ENCODE measurements at regions not wholly inside any gene's neighbourhood (a gene's known extent, or its start where the extent isn't known, plus 50 kb on each side); places are given as distances from the start of the nearest gene placed in this dataset.

GRCh38 chr15:96428742-96429141, 98.2 kb downstream of the NR2F2 start:
- ChIA-PET CTCF (interaction anchor here (1.1 kb wide), 1 partner anchor 29 kb away, joined by 3 read pairs; no protein-coding TSS in a partner anchor), POLR2A (no interaction called here)
- no peak for TF ChIP-seq TARDBP (IDR thresholded peaks at IDR 0.05)
- no peak for TF ChIP-seq L3MBTL2 (conservative IDR thresholded peaks at IDR 0.05)
- no peak for TF ChIP-seq LEF1 (IDR thresholded peaks at IDR 0.05; ENCODE audit: borderline replicate concordance)
- TF ChIP-seq, protein P1, sequence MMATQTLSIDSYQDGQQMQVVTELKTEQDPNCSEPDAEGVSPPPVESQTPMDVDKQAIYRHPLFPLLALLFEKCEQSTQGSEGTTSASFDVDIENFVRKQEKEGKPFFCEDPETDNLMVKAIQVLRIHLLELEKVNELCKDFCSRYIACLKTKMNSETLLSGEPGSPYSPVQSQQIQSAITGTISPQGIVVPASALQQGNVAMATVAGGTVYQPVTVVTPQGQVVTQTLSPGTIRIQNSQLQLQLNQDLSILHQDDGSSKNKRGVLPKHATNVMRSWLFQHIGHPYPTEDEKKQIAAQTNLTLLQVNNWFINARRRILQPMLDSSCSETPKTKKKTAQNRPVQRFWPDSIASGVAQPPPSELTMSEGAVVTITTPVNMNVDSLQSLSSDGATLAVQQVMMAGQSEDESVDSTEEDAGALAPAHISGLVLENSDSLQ (IDR thresholded peaks at IDR 0.05) = no peak
- TF ChIP-seq SUZ12 (IDR thresholded peaks at IDR 0.05) = no peak
- TF ChIP-seq HDGF (IDR thresholded peaks at IDR 0.05; ENCODE audit: borderline replicate concordance) = no peak
- no peak for TF ChIP-seq ELF4 (IDR thresholded peaks at IDR 0.05)
- no peak for TF ChIP-seq ARNT (IDR thresholded peaks at IDR 0.05)
- no peak for TF ChIP-seq NFRKB (IDR thresholded peaks at IDR 0.05)
- TF ChIP-seq SP1 (IDR thresholded peaks at IDR 0.05) = no peak
- no peak for TF ChIP-seq CTBP1 (IDR thresholded peaks at IDR 0.05; ENCODE audit: borderline replicate concordance)
- TF ChIP-seq FOXK2 (IDR thresholded peaks at IDR 0.05) = no peak
- no peak for TF ChIP-seq FOXM1 (IDR thresholded peaks at IDR 0.05; ENCODE audit: borderline replicate concordance)
- TF ChIP-seq FOXA1 (IDR thresholded peaks at IDR 0.05) = no peak
- no peak for TF ChIP-seq BHLHE40 (IDR thresholded peaks at IDR 0.05; ENCODE audit: borderline replicate concordance)
- TF ChIP-seq ZNF384 (IDR thresholded peaks at IDR 0.05) = no peak
- DNase-seq (ENCODE audit: extremely low spot score) = no peak

DNA sequence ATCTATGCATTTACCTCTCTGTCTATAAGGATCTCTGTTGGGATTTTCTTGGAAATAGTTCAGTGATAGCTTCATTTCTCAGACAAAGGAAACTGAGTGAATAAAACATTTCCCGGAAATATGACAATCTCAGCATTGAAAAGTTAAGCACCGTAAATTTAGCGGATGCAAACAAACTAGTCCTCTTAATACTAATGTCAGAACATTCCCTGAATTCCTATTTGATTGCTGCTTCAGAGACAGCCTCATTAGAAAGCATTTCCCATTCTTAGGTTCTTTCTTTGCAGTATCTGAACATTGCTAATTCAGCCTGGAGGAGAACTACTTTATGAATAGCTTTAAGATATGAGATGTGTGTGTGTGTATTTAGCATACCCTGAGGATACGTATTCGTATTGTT, 101.3 kb downstream of the NR2F2 start:
- ChIA-PET POLR2A (no interaction called here), CTCF (no interaction called here)
- no peak for TF ChIP-seq FOXM1 (IDR thresholded peaks at IDR 0.05; ENCODE audit: borderline replicate concordance)
- TF ChIP-seq FOXA1 (IDR thresholded peaks at IDR 0.05) = no peak
- no peak for TF ChIP-seq LEF1 (IDR thresholded peaks at IDR 0.05; ENCODE audit: borderline replicate concordance)
- no peak for TF ChIP-seq BHLHE40 (IDR thresholded peaks at IDR 0.05; ENCODE audit: borderline replicate concordance)
- TF ChIP-seq, protein P1 (IDR thresholded peaks at IDR 0.05) = no peak
- TF ChIP-seq CTBP1 (IDR thresholded peaks at IDR 0.05; ENCODE audit: borderline replicate concordance) = no peak
- no peak for TF ChIP-seq HDGF (IDR thresholded peaks at IDR 0.05; ENCODE audit: borderline replicate concordance)
- no peak for TF ChIP-seq ELF4 (IDR thresholded peaks at IDR 0.05)
- no peak for TF ChIP-seq NFRKB (IDR thresholded peaks at IDR 0.05)
- DNase-seq (ENCODE audit: extremely low spot score) = no peak

- no peak for DNase-seq (ENCODE audit: extremely low spot score)
- POLR2A ChIA-PET = no interaction called here
- TF ChIP-seq SP1 (IDR thresholded peaks at IDR 0.05) = no peak
- TF ChIP-seq SUZ12 (IDR thresholded peaks at IDR 0.05) = no peak
- TF ChIP-seq ARNT (IDR thresholded peaks at IDR 0.05) = no peak
- TF ChIP-seq, protein P1 (IDR thresholded peaks at IDR 0.05) = no peak
- TF ChIP-seq LEF1 (IDR thresholded peaks at IDR 0.05; ENCODE audit: borderline replicate concordance) = no peak
- TF ChIP-seq NFRKB (IDR thresholded peaks at IDR 0.05) = no peak
- TF ChIP-seq BHLHE40 (IDR thresholded peaks at IDR 0.05; ENCODE audit: borderline replicate concordance) = no peak
- TF ChIP-seq L3MBTL2 (conservative IDR thresholded peaks at IDR 0.05) = no peak
- TF ChIP-seq FOXK2 (IDR thresholded peaks at IDR 0.05) = no peak
- TF ChIP-seq HDGF (IDR thresholded peaks at IDR 0.05; ENCODE audit: borderline replicate concordance) = no peak
- CTCF ChIA-PET = no interaction called here
Observed at GRCh38 chr15:96435022-96435421, 104.5 kb downstream of the NR2F2 start.

DNA sequence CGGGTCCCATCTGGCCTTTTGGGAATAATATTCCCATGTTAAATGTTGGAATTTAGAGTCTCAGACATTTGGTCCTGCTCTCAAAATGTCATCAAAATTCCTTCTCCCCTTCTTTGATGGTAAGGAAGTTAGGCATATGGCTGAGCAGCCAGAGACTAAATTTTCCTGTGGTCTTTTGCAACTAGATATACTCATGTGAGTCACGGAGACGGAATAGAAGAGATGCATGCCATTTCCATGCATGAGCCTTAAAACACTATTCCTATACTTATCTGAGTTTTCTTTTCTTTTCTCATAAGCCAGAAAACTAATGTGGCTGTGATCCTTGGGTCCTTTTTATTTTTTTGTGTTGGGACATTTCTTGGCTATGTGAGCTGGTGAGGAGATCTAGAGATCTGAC, 105.3 kb downstream of the NR2F2 start:
- TF ChIP-seq ELF4 (IDR thresholded peaks at IDR 0.05) (no peak), CTBP1 (IDR thresholded peaks at IDR 0.05; ENCODE audit: borderline replicate concordance) (no peak), BHLHE40 (IDR thresholded peaks at IDR 0.05; ENCODE audit: borderline replicate concordance) (no peak), TARDBP (IDR thresholded peaks at IDR 0.05) (no peak), HDGF (IDR thresholded peaks at IDR 0.05; ENCODE audit: borderline replicate concordance) (no peak), ZNF384 (IDR thresholded peaks at IDR 0.05) (no peak), SP1 (IDR thresholded peaks at IDR 0.05) (no peak)
- ChIA-PET POLR2A (no interaction called here), CTCF (no interaction called here)

DNA sequence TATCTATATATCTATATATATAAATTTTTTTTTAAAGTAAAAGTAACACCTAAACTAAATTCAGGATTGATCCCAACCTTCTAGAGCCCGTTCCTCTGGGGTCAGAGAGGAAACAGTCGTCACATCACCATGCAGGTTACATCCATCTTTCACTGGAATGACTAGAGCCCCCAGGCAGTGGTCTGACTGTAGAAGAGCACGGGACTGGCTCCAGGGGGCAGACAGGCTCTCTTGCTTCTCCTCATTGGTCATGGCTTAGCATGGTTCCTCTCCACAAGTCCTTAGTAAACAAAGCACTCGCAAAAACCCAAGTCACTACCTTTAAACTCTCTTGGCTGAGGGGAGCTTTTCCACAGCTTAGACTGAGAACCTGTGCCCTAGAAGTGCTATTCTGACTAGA, 110.5 kb downstream of the NR2F2 start:
- no peak for DNase-seq (ENCODE audit: extremely low spot score)
- ChIA-PET CTCF (no interaction called here), POLR2A (no interaction called here)
- TF ChIP-seq ARNT (IDR thresholded peaks at IDR 0.05) = no peak
- TF ChIP-seq CTBP1 (IDR thresholded peaks at IDR 0.05; ENCODE audit: borderline replicate concordance) = no peak
- TF ChIP-seq NFRKB (IDR thresholded peaks at IDR 0.05) = no peak
- no peak for TF ChIP-seq FOXA1 (IDR thresholded peaks at IDR 0.05)

More for the DNA sequence above, 105.3 kb downstream of the NR2F2 start:
- DNase-seq (ENCODE audit: extremely low spot score) = no peak

DNA sequence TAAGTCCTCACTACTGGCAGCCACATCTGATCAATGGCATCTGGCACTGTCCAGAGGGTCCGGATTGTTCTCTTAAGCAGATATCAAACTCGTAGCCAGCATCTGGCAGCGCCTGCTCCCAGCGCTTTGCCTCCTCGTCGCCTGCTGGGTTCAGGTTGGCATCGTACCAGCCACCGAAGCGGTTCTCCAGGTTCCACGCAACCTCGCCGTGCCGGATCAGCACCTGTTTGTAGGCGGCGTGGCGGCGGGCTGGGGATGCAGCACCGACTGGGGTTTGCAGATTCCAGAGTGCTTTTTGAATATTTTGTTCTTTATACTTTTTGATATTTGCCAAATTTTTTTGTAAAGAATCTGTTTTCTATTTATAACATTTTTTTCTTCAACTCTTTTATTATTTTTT, 111.6 kb downstream of the NR2F2 start:
- ChIA-PET POLR2A (no interaction called here), CTCF (no interaction called here)
- no peak for TF ChIP-seq ARNT (IDR thresholded peaks at IDR 0.05)
- no peak for TF ChIP-seq HDGF (IDR thresholded peaks at IDR 0.05; ENCODE audit: borderline replicate concordance)
- TF ChIP-seq ELF4 (IDR thresholded peaks at IDR 0.05) = no peak
- TF ChIP-seq, protein P1 (IDR thresholded peaks at IDR 0.05) = no peak
- no peak for TF ChIP-seq ZNF384 (IDR thresholded peaks at IDR 0.05)
- no peak for TF ChIP-seq L3MBTL2 (conservative IDR thresholded peaks at IDR 0.05)
- no peak for TF ChIP-seq SUZ12 (IDR thresholded peaks at IDR 0.05)
- TF ChIP-seq FOXM1 (IDR thresholded peaks at IDR 0.05; ENCODE audit: borderline replicate concordance) = no peak
- TF ChIP-seq FOXK2 (IDR thresholded peaks at IDR 0.05) = no peak
- TF ChIP-seq CTBP1 (IDR thresholded peaks at IDR 0.05; ENCODE audit: borderline replicate concordance) = no peak
- DNase-seq (ENCODE audit: extremely low spot score) = no peak

All from HEK293T (cell line).